NOMO-1 treated with DMSO at 0.1 percent for 48 hours (cell line): ENCODE measurements at regions not wholly inside any gene's neighbourhood (a gene's known extent, or its start where the extent isn't known, plus 50 kb on each side); places are given as distances from the start of the nearest gene placed in this dataset.

Source experiments
- DNase-seq: peaks from one replicate; lab custom pipeline; 2025; ENCODE audit not compliant: unreplicated experiment; lab: John Stamatoyannopoulos, UW

DNA sequence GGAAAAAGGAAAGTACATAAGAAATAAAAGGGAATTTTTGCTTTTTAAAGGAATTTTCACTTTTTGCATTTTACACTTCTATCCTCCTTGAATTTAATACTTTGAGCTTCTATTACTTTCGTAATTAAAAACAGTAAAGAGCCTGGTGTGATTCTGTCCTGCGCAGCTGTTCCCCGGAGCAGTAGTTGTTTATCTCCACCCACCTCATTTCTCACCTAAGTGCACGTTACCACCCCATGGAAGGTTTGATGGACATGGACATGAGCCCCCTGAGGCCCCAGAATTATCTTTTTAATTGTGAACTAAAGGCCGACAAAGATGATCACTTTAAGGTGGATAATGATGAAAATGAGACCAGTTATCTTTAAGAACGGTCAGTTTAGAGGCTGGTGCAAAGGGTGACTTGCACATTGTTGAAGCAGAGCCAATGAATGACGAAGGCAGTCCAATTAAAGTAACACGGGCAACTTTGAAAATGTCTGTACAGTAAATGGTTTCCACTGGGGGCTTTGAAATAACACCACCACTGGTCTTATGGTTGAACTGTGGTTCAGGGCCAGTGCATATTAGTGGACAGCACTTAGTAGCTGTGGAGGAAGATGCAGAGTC lies 52.1 kb upstream of the TEX13D start:
- no peak for DNase-seq

GRCh38 chrX:124282580-124282979 lies 49.9 kb upstream of the TEX13D start:
- no peak for DNase-seq
